ENCODE measurements at regions not wholly inside any gene's neighbourhood (a gene's known extent, or its start where the extent isn't known, plus 50 kb on each side); places are given as distances from the start of the nearest gene placed in this dataset.
"Not testable (repeated sequence)": the region's sequence is repeated elsewhere in the genome, so short reads cannot be mapped to it uniquely, and the experiment has no call there.

GRCh38 chr1:83455753-83456152 is 543.2 kb downstream of the TTLL7 start:
- TF ChIP-seq CTCF (conservative IDR thresholded peaks at IDR 0.05); ZFX (IDR thresholded peaks at IDR 0.05): not testable (repeated sequence)

All from C4-2B (cell line).